ENCODE measurements at regions not wholly inside any gene's neighbourhood (a gene's known extent, or its start where the extent isn't known, plus 50 kb on each side); places are given as distances from the start of the nearest gene placed in this dataset.

DNA sequence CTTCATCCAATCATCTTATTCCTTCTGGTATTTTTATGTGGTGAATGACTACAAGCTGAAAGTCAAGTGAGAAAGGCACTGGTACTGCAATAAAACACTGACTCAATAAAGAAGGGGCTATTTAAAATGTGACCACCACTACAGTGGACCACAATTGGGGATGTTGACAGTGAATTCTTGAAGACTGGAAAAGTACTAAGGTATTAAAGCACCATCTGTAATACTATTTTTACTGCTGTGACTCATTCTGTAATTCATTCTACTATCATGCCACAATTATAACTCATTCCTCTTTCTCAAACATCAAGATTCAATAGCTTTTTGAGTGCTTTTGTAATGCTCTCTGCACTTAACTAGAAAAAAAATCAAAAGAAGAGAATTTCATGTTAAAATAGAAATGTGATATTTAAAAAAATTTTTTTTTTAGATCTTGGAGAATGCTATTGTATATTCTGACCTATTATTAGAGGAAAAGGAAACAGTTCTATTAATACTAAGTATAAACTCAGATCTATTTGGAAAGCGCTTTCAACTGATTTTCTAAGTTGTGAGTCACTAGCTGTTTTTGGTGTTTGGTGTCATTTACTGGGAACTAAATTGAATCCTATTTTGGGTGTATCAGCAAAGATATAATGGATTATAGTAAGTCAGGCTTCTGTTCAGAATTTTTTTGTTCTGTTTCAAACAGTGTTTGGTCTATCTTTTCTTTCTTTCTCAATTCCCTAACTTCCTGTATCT, 104.7 kb upstream of the TMEM170B start:
- H4K5ac ChIP-seq (ENCODE audit: low read depth, low read length), result peak overlapping the region; percentile 30; the same call in 1 of the 2 replicates
- ChIA-PET POLR2A (ENCODE audit: unreplicated experiment) (interaction anchor here (0.6 kb wide), 2 partner anchors 200 to 328 kb away, joined by 3 read pairs; partner anchors contain the start of gene NEDD9), CTCF (no interaction called here)
- H2AK9ac ChIP-seq (replicated peaks; ENCODE audit: low read depth, low read length, poor library complexity), result no peak overlapping the region
- WGBS, 2 experiments (ENCODE audit: extremely low coverage in 2 of 2, insufficient read length in 1 of 2), result no CpG with 5 or more reads among the region's 1 CpG
- peak overlapping the region; percentile 59; the same call in 1 of the 2 replicates for H3K18ac ChIP-seq (ENCODE audit: low read depth, low read length)
- H3K9me3 ChIP-seq (ENCODE audit: control insufficient read depth, insufficient read depth, low read length), result no peaks in the 10 kb centered on the region
- no peak overlapping the region for H4K91ac ChIP-seq (ENCODE audit: insufficient read depth, low read depth, low read length)
- H3K56ac ChIP-seq (ENCODE audit: extremely low read depth, insufficient read depth, low read length), result no peak overlapping the region
- H3K4me2 ChIP-seq (ENCODE audit: low read depth, low read length), result peak overlapping the region; percentile 57; the same call in 1 of the 2 replicates
- H2AK5ac ChIP-seq (ENCODE audit: low read depth, low read length), result peak overlapping the region; percentile 46; the same call in 1 of the 2 replicates
- peak overlapping the region; percentile 71; the same call in 1 of the 2 replicates for H2BK20ac ChIP-seq (ENCODE audit: low read depth, low read length)
- H2BK5ac ChIP-seq (ENCODE audit: low read depth, low read length, poor library complexity, severe bottlenecking), result peak overlapping the region; percentile 93
- H3K4me1 ChIP-seq (ENCODE audit: control insufficient read depth, insufficient read depth, low read length), result peaks cover 32% of the 10 kb centered on the region
- H3K27me3 ChIP-seq (ENCODE audit: control insufficient read depth, insufficient read depth, low read length), result no peaks in the 10 kb centered on the region
- ATAC-seq (ENCODE audit: low read depth) (peak; percentile 28; the same call in 1 of the 2 replicates), DNase-seq (peak; percentile 77)
- no peak overlapping the region for H3K27ac ChIP-seq (ENCODE audit: insufficient read depth, low read length)
- no peak overlapping the region for H2AFZ ChIP-seq (replicated peaks; ENCODE audit: low read length, poor library complexity)
- H3K36me3 ChIP-seq (ENCODE audit: control insufficient read depth, insufficient read depth, low read length), result no peaks in the 10 kb centered on the region
- H4K8ac ChIP-seq (ENCODE audit: low read depth in 2 of 2, low read length in 2 of 2), result peak overlapping the region in 1 of 2 experiments; percentile 75; a peak in 2 of 4 replicates
- intact Hi-C loops (cut with micrococcal nuclease) (loop anchor here (5.0 kb wide), 2 partner anchors 161 to 291 kb away; no protein-coding TSS in a partner anchor), in situ Hi-C loops (cut with MboI; ENCODE audit: low sequenced_read_pairs) (no loop called here), dilution Hi-C loops (cut with HindIII; ENCODE audit: low sequenced_read_pairs, unreplicated experiment) (no loop called here)
- TF ChIP-seq FOS (IDR thresholded peaks at IDR 0.05; ENCODE audit: low read depth, low read length) (0 out of 2 replicates have a peak, but pooled peaks have one; percentile 51), RAD21 (IDR thresholded peaks at IDR 0.05; ENCODE audit: low read length) (no peak), MAFK (IDR thresholded peaks at IDR 0.05; ENCODE audit: low read depth, low read length) (peak; percentile 24; the same call in 1 of the 2 replicates), POLR2A (IDR thresholded peaks at IDR 0.05; ENCODE audit: low read depth, low read length) (no peak), SMC3 (IDR thresholded peaks at IDR 0.05; ENCODE audit: low read depth, low read length) (no peak)
- 0 out of 2 replicates have a peak overlapping the region, but pooled peaks have one; percentile 3 for H3K14ac ChIP-seq (replicated peaks; ENCODE audit: low read depth, low read length)
- H3K9ac ChIP-seq (ENCODE audit: low read depth, low read length), result no peak overlapping the region
- H3K79me1 ChIP-seq (ENCODE audit: low read depth in 1 of 2, low read length in 2 of 2), result no peaks in the 10 kb centered on the region
- H2BK15ac ChIP-seq (ENCODE audit: low read depth, low read length), result peak overlapping the region; percentile 94; the same call in 2 of the 3 replicates
- H3K4me3 ChIP-seq (ENCODE audit: insufficient read depth, low read depth, low read length), result no peak overlapping the region
- peak overlapping the region; percentile 75 for H2BK120ac ChIP-seq (ENCODE audit: low read depth, low read length)
- peaks cover 19% of the 10 kb centered on the region for H3K9me1 ChIP-seq (ENCODE audit: insufficient read depth, low read length)
- peak overlapping the region; percentile 44; the same call in 1 of the 2 replicates for H3K4ac ChIP-seq (ENCODE audit: low read depth, low read length)
- no TSS peak for BruUV-seq (replicated peaks)
- no peaks in the 10 kb centered on the region for H4K20me1 ChIP-seq (ENCODE audit: insufficient read depth, low read length)
- H3K23ac ChIP-seq (ENCODE audit: low read depth, low read length), result no peak overlapping the region
